Left lung (tissue), 4 donors: ENCODE measurements at regions not wholly inside any gene's neighbourhood (a gene's known extent, or its start where the extent isn't known, plus 50 kb on each side); places are given as distances from the start of the nearest gene placed in this dataset.

Experiments
- ATAC-seq: fragments of 200-7000 bp; cut with Tn5 transposase; one replicate; pipeline ENCODE4 v1.9.1; 2020; ENCODE audit warnings: moderate library complexity
- DNase-seq, 4 donors: peaks; one replicate each; pipeline ENCODE4 v3.0.0-alpha.2; 2013 to 2020
- H3K27ac ChIP-seq, 2 donors: fragments of 200-600 bp; sonication (generic) in 1 of 2; one replicate each; pipeline versions ENCODE4 v1.5.0 to v1.8.0; 2020 to 2021
- H3K27me3 ChIP-seq, 2 donors: fragments of 200-600 bp; sonication (generic) in 1 of 2; one replicate each; pipeline versions ENCODE4 v1.5.0 to v1.8.0; 2020 to 2021
- H3K36me3 ChIP-seq, 2 donors: fragments of 200-600 bp; sonication (generic) in 1 of 2; one replicate each; pipeline versions ENCODE4 v1.5.0 to v1.8.0; 2020 to 2021
- H3K4me1 ChIP-seq, 2 donors: fragments of 200-600 bp; one replicate each; pipeline ENCODE4 v1.8.0; 2021
- H3K4me3 ChIP-seq, 2 donors: fragments of 200-600 bp; sonication (generic) in 1 of 2; one replicate each; pipeline versions ENCODE4 v1.5.0 to v1.8.0; 2020 to 2021; ENCODE audit warnings: mild to moderate bottlenecking in 1 of 2
- H3K9me3 ChIP-seq, 2 donors: fragments of 200-600 bp; sonication (generic) in 1 of 2; one replicate each; pipeline versions ENCODE4 v1.5.0 to v1.8.0; 2020 to 2021
- intact Hi-C, 2 donors: fragments of 100-400 bp; cut with DNase I; formaldehyde crosslinking; loops; one replicate each; pipeline versions ENCODE4 v1.11.2 to v1.14.2; 2022
- TF ChIP-seq, protein P1 (sequence below), 2 donors: fragments of 200-600 bp; sonication (generic) in 1 of 2; IDR thresholded peaks; one replicate each; pipeline versions ENCODE4 v1.5.0 to v1.8.0; 2021; ENCODE audit warnings: antibody characterized with exemption in 2 of 2
- donor health status: DM: no; HTN: yes; CAD: no.
- donor health status: DM: no; HTN: no; CAD: no.

DNA sequence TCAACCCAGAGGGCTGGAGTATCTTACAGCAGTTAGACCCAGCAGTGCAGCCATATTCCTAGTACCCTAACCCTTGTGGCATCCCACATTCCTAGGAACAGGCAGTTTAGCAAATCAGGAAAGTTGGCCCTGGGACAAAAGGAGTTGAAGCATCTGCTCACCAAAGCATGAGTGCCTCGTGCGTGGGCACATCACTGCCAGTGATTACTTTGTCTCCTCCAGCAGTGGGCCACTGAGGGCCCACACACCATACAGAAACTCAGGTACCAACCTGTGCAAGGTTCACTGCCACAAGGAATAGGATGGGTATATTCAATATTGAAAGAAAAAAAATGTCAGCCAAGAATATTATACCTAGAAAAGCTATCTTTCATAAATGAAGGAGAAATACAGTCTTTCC is 227.5 kb upstream of the CNTN5 start:
- H3K9me3 ChIP-seq: peaks cover 0 to 28% of the 10 kb centered on the region in 2 donors
- intact Hi-C loops: no loop called here
- no peak overlapping the region for H3K27ac ChIP-seq
- no peaks in the 10 kb centered on the region for H3K4me1 ChIP-seq
- H3K36me3 ChIP-seq: no peaks in the 10 kb centered on the region
- DNase-seq: peak in 1 of 4 donors; percentile 31
- no peak overlapping the region for H3K4me3 ChIP-seq
- no peak for ATAC-seq
- TF ChIP-seq, protein P1, sequence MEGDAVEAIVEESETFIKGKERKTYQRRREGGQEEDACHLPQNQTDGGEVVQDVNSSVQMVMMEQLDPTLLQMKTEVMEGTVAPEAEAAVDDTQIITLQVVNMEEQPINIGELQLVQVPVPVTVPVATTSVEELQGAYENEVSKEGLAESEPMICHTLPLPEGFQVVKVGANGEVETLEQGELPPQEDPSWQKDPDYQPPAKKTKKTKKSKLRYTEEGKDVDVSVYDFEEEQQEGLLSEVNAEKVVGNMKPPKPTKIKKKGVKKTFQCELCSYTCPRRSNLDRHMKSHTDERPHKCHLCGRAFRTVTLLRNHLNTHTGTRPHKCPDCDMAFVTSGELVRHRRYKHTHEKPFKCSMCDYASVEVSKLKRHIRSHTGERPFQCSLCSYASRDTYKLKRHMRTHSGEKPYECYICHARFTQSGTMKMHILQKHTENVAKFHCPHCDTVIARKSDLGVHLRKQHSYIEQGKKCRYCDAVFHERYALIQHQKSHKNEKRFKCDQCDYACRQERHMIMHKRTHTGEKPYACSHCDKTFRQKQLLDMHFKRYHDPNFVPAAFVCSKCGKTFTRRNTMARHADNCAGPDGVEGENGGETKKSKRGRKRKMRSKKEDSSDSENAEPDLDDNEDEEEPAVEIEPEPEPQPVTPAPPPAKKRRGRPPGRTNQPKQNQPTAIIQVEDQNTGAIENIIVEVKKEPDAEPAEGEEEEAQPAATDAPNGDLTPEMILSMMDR (IDR thresholded peaks at IDR 0.05): no peak
- H3K27me3 ChIP-seq: no peaks in the 10 kb centered on the region

DNA sequence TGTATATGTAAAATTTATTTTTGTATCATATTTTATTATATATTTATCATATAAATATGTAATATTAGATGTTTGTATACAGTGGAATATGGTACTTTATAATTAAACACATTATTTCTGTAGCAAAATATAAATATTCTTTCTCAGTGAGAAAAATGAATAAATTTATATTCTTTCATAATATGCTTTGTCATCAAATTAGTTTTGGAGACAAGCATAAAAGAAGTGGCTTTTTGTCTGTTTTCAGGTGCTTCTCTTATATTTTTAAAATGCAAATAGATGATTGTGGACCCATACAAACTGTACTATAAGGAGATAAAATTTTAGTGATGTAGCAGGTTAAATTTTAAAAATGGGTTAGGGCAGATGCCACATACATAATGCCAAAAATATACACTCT is 222.4 kb upstream of the CNTN5 start:
- intact Hi-C loops: no loop called here
- TF ChIP-seq, protein P1 (IDR thresholded peaks at IDR 0.05): no peak
- Histone ChIP-seq H3K4me3 (no peak overlapping the region), H3K36me3 (no peaks in the 10 kb centered on the region), H3K9me3 (peaks cover 0 to 15% of the 10 kb centered on the region in 2 donors), H3K27me3 (no peaks in the 10 kb centered on the region), H3K4me1 (no peaks in the 10 kb centered on the region), H3K27ac (no peak overlapping the region)
- ATAC-seq (no peak), DNase-seq (no peak)

DNA sequence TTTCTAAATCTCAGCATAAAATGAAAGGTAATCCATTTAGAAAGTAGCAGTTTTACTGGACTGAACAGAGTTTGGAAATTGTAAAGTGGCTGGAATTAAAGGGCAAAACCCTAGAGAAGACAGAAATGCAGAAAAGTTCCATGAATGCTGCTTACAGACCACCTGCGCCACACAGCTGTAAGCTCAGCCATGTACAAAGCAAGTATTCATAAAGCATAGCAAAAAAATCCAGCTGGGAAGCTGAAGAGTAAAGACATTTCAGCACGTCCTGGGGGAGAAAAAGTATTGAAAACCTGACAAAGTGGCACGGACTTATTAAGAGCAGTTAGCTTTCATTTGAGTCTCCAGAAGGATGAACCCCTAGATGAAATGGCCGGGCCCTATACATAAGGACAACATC is 220.1 kb upstream of the CNTN5 start:
- DNase-seq: no peak
- H3K36me3 ChIP-seq: no peaks in the 10 kb centered on the region
- peaks cover 0 to 12% of the 10 kb centered on the region in 2 donors for H3K9me3 ChIP-seq
- TF ChIP-seq, protein P1 (IDR thresholded peaks at IDR 0.05): no peak
- H3K27me3 ChIP-seq: no peaks in the 10 kb centered on the region
- intact Hi-C loops: no loop called here
- H3K4me3 ChIP-seq: no peak overlapping the region
- H3K27ac ChIP-seq: no peak overlapping the region
- H3K4me1 ChIP-seq: no peaks in the 10 kb centered on the region
- ATAC-seq: no peak

DNA sequence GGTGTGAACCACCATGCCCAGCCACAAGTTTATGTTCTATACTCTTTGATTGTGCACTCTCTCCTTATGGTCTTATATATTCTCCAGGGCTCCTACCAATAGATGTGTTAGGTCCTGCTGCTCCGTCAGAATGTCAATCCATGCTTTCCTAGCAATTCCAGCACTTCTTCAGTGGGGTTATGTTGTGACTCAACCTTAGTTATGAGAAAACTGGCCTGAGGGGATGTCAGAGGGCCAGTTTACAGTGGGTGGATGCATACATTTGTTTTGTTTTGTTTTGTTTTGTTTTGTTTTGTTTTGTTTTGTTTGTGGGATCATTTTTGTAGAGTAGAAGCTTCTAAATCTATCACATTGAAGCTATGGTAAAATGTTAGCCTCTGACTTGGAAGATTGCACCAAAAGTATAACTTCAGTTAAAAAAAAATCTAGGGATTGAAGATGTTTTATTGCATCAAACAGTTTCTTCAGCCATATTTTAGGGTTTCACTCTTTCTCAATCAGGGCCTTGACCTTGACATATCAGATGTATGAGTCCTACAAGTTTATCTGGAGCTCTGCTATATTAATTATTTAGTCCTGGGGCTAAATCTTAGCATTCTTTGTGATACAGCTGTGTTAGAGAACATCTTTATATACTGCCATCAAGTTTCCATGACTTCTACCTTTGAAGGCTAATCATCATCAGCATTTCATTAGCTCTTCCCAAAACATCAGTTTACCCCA is 191.6 kb upstream of the CNTN5 start:
- Histone ChIP-seq H3K27ac (no peak overlapping the region), H3K27me3 (no peaks in the 10 kb centered on the region), H3K36me3 (no peaks in the 10 kb centered on the region), H3K9me3 (peaks cover 0 to 2% of the 10 kb centered on the region in 2 donors), H3K4me3 (no peak overlapping the region), H3K4me1 (no peaks in the 10 kb centered on the region)
- intact Hi-C loops: no loop called here
- DNase-seq (no peak), ATAC-seq (no peak)
- TF ChIP-seq, protein P1 (IDR thresholded peaks at IDR 0.05): no peak

DNA sequence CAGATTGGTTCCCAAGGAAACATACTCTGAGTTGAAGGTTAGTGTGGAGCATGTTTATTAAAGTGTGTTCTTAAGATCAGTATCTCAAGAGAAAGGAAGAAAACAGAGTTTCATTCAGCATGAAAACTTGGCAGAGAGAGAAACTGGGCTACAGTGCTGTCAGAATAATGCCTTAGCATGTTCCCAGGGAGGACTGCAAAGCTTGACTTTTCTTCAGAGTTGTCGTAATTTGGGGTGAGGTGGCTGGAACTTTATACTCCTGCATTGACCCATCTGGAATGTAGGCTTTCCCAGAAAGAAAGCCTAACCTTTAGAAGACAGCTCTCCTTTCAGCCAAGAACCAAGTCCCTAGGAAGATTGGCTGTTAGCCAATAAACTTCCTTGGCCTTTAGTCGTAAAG is 190.8 kb upstream of the CNTN5 start:
- no peak overlapping the region for H3K27ac ChIP-seq
- no peaks in the 10 kb centered on the region for H3K36me3 ChIP-seq
- DNase-seq (no peak), ATAC-seq (no peak)
- intact Hi-C loops: no loop called here
- TF ChIP-seq, protein P1 (IDR thresholded peaks at IDR 0.05): no peak
- H3K9me3 ChIP-seq: peaks cover 0 to 2% of the 10 kb centered on the region in 2 donors
- H3K4me1 ChIP-seq: no peaks in the 10 kb centered on the region
- H3K4me3 ChIP-seq: no peak overlapping the region
- H3K27me3 ChIP-seq: no peaks in the 10 kb centered on the region
